ENCODE measurements at regions not wholly inside any gene's neighbourhood (a gene's known extent, or its start where the extent isn't known, plus 50 kb on each side); places are given as distances from the start of the nearest gene placed in this dataset.

DNA sequence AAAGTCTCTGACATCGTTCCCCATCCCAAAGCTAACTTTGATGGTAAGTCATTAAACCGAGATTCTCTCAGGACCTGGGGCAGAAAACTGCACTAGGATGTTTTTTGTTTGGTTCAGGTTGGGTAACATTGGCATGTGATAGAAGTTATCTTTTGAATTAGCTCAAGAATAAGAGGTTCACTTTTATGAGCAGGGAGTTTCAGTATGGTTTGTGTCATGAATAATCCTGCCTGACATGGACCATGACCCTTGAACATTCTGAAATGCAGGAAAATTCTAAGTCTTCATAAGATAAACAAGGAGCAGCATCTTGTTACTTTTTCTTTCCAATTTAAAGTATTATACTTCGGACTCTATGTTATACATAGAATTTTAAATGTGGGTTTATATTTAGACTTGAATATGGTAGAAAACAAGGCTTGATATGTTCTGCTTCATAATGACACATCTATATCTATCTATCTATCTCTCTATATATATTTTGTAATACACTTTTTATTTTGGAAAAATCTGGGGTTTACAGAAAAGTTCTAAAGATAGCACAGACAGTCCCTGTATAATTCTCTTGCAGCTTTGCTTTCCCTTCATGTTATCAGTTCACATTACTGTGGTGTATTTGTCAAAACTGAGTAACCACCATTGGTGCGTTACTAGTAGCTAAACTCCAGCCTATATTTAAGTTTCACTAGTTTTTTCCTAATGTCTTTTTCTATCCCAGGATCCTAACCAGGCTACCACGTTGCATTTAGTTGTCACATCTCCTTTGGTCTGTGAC lies 102.7 kb upstream of the TAF11L2 start:
- H3K4me2 ChIP-seq (ENCODE audit: low read length), result no peak overlapping the region

DNA sequence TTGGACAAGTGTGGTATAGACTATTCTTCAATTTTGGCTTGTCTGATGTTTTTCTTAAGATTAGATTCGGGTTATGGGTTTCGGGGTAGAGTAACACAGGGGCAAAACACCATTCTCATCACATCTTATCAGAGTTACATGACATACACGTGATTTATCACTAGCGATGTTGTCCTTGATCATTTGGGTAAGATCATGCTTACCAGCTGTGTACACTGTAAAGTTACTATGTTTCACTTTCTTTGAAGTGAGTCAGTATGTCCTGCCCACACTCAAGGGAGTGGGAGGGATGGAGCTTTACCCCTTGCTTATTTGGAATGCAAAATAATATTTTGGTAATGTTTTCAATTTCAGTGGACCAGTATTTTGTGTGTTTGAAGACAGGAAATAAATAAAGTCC lies 101.8 kb upstream of the TAF11L2 start:
- Histone ChIP-seq H3K27me3 (ENCODE audit: insufficient read depth, low read length) (no peaks in the 10 kb centered on the region; the same call in 1 of the 2 replicates), H3K9me3 (ENCODE audit: low read length) (no peaks in the 10 kb centered on the region), H3K4me2 (ENCODE audit: low read length) (no peak overlapping the region), H3F3A (ENCODE audit: insufficient read depth, low read length) (no peaks in the 10 kb centered on the region), H3K36me3 (ENCODE audit: insufficient read depth, low read length) (no peaks in the 10 kb centered on the region), H3K79me2 (ENCODE audit: insufficient read depth, low read length) (no peaks in the 10 kb centered on the region), H3K9ac (ENCODE audit: low read length) (no peak overlapping the region), H4K20me1 (ENCODE audit: insufficient read depth, low read length) (no peaks in the 10 kb centered on the region), H3K9me2 (ENCODE audit: low read depth, low read length) (no peaks in the 10 kb centered on the region), H2AFZ (ENCODE audit: low read length) (no peak overlapping the region), H3K4me3 (ENCODE audit: low read depth, low read length, poor library complexity, severe bottlenecking) (no peak overlapping the region), H3K4me1 (ENCODE audit: insufficient read depth, low read length, severe bottlenecking) (no peaks in the 10 kb centered on the region), H3K27ac (ENCODE audit: low read depth, low read length, poor library complexity, severe bottlenecking) (no peak overlapping the region)
- TF ChIP-seq, protein P1, sequence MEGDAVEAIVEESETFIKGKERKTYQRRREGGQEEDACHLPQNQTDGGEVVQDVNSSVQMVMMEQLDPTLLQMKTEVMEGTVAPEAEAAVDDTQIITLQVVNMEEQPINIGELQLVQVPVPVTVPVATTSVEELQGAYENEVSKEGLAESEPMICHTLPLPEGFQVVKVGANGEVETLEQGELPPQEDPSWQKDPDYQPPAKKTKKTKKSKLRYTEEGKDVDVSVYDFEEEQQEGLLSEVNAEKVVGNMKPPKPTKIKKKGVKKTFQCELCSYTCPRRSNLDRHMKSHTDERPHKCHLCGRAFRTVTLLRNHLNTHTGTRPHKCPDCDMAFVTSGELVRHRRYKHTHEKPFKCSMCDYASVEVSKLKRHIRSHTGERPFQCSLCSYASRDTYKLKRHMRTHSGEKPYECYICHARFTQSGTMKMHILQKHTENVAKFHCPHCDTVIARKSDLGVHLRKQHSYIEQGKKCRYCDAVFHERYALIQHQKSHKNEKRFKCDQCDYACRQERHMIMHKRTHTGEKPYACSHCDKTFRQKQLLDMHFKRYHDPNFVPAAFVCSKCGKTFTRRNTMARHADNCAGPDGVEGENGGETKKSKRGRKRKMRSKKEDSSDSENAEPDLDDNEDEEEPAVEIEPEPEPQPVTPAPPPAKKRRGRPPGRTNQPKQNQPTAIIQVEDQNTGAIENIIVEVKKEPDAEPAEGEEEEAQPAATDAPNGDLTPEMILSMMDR (IDR thresholded peaks at IDR 0.05; ENCODE audit: low read length), result no peak
- no peak for TF ChIP-seq EZH2 (IDR thresholded peaks at IDR 0.05; ENCODE audit: borderline replicate concordance, low read length)

More for the DNA sequence above, 102.7 kb upstream of the TAF11L2 start:
- Histone ChIP-seq H3K36me3 (ENCODE audit: insufficient read depth, low read length) (no peaks in the 10 kb centered on the region), H3K79me2 (ENCODE audit: insufficient read depth, low read length) (no peaks in the 10 kb centered on the region), H3K9ac (ENCODE audit: low read length) (no peak overlapping the region), H4K20me1 (ENCODE audit: insufficient read depth, low read length) (no peaks in the 10 kb centered on the region), H3K27ac (ENCODE audit: low read depth, low read length, poor library complexity, severe bottlenecking) (no peak overlapping the region), H3F3A (ENCODE audit: insufficient read depth, low read length) (no peaks in the 10 kb centered on the region), H3K27me3 (ENCODE audit: insufficient read depth, low read length) (no peaks in the 10 kb centered on the region), H3K9me2 (ENCODE audit: low read depth, low read length) (no peaks in the 10 kb centered on the region), H3K4me3 (ENCODE audit: low read depth, low read length, poor library complexity, severe bottlenecking) (no peak overlapping the region), H2AFZ (ENCODE audit: low read length) (no peak overlapping the region), H3K4me1 (ENCODE audit: insufficient read depth, low read length, severe bottlenecking) (no peaks in the 10 kb centered on the region), H3K9me3 (ENCODE audit: low read length) (no peaks in the 10 kb centered on the region)
- TF ChIP-seq, protein P1 (IDR thresholded peaks at IDR 0.05; ENCODE audit: low read length), result no peak
- no peak for TF ChIP-seq EZH2 (IDR thresholded peaks at IDR 0.05; ENCODE audit: borderline replicate concordance, low read length)

DNA sequence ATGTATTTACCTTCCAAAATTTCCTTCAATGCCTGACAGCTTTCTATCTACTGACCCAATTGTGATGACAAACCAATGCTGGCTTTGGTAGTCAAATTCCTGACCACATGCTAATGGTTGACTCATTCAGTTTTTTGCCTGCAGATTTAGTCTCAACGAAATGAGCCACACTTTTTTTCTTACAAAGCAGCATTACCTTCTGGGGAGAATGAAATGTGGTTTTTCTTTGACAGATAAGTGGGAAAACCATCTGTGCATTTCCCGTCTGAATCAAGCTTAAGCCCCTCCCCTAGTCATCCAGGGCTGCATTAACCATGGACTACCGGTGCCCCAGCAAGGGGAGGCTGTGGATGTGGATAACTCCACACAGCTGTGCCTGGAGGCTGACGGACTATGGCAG lies 99.6 kb upstream of the TAF11L2 start:
- no peaks in the 10 kb centered on the region for H3K9me3 ChIP-seq (ENCODE audit: low read length)
- no peak overlapping the region for H3K4me3 ChIP-seq (ENCODE audit: low read depth, low read length, poor library complexity, severe bottlenecking)
- H3F3A ChIP-seq (ENCODE audit: insufficient read depth, low read length), result no peaks in the 10 kb centered on the region
- H2AFZ ChIP-seq (ENCODE audit: low read length), result no peak overlapping the region
- H3K27ac ChIP-seq (ENCODE audit: low read depth, low read length, poor library complexity, severe bottlenecking), result no peak overlapping the region
- H4K20me1 ChIP-seq (ENCODE audit: insufficient read depth, low read length), result no peaks in the 10 kb centered on the region
- no peaks in the 10 kb centered on the region for H3K36me3 ChIP-seq (ENCODE audit: insufficient read depth, low read length)
- no peaks in the 10 kb centered on the region; the same call in 1 of the 2 replicates for H3K27me3 ChIP-seq (ENCODE audit: insufficient read depth, low read length)
- no peaks in the 10 kb centered on the region for H3K79me2 ChIP-seq (ENCODE audit: insufficient read depth, low read length)
- H3K9me2 ChIP-seq (ENCODE audit: low read depth, low read length), result no peaks in the 10 kb centered on the region
- TF ChIP-seq, protein P1 (IDR thresholded peaks at IDR 0.05; ENCODE audit: low read length), result no peak
- no peak for TF ChIP-seq EZH2 (IDR thresholded peaks at IDR 0.05; ENCODE audit: borderline replicate concordance, low read length)
- H3K4me1 ChIP-seq (ENCODE audit: insufficient read depth, low read length, severe bottlenecking), result no peaks in the 10 kb centered on the region
- H3K4me2 ChIP-seq (ENCODE audit: low read length), result no peak overlapping the region
- no peak overlapping the region for H3K9ac ChIP-seq (ENCODE audit: low read length)
